H1 (cell line): ENCODE measurements at regions not wholly inside any gene's neighbourhood (a gene's known extent, or its start where the extent isn't known, plus 50 kb on each side); places are given as distances from the start of the nearest gene placed in this dataset.

ENCODE experiments used
- CTCF ChIA-PET: fragments of 300-600 bp; sonication (Branson Sonifier 250); formaldehyde crosslinking; loops from one replicate; lab custom pipeline; 2021; ENCODE audit not compliant: partially characterized antibody; lab: Charles Lee
- POLR2A ChIA-PET: fragments of 300-600 bp; sonication (Branson Sonifier 250); formaldehyde crosslinking; loops from one replicate; lab custom pipeline; 2021; ENCODE audit warnings: inconsistent platforms; ENCODE audit not compliant: partially characterized antibody; lab: Charles Lee
- DNase-seq, 2 experiments: peaks; one replicate each; pipeline versions ENCODE4 v3.0.0 to v3.0.0-alpha.2; 2010 to 2022; ENCODE audit warnings: low spot score in 2 of 2, low read depth in 1 of 2, mixed read lengths in 1 of 2
- FAIRE-seq: peaks from 2 replicates; lab custom pipeline; 2011; peaks lifted over from hg19 to GRCh38; lab: Jason Lieb, UNC
- H2AFZ ChIP-seq: 2 replicates; pipeline ENCODE4 v1.8.1; 2012; ENCODE audit warnings: low read length, inconsistent platforms
- H2AK5ac ChIP-seq: 2 replicates; pipeline ENCODE4 v1.6.1; 2013; ENCODE audit warnings: low read depth, low read length
- H2BK120ac ChIP-seq: replicated peaks from 2 replicates; pipeline ENCODE3; 2013; ENCODE audit warnings: low read depth, low read length, inconsistent platforms
- H2BK12ac ChIP-seq: 2 replicates; pipeline ENCODE4 v1.6.1; 2013; ENCODE audit warnings: low read depth, low read length
- H2BK15ac ChIP-seq: 2 replicates; pipeline ENCODE4 v1.6.1; 2013; ENCODE audit warnings: low read length
- H2BK20ac ChIP-seq: 2 replicates; pipeline ENCODE4 v1.6.1; 2013; ENCODE audit warnings: low read length
- H2BK5ac ChIP-seq: 2 replicates; pipeline ENCODE4 v1.6.1; 2013; ENCODE audit warnings: low read depth, low read length
- H3K14ac ChIP-seq: 2 replicates; pipeline ENCODE4 v1.6.1; 2013; ENCODE audit warnings: inconsistent platforms; ENCODE audit not compliant: insufficient read length
- H3K18ac ChIP-seq: 2 replicates; pipeline ENCODE4 v1.6.1; 2013; ENCODE audit warnings: low read length; ENCODE audit errors: extremely low read depth
- H3K23ac ChIP-seq: 2 replicates; pipeline ENCODE4 v1.6.1; 2013; ENCODE audit warnings: inconsistent platforms; ENCODE audit not compliant: insufficient read length
- H3K23me2 ChIP-seq: 2 replicates; pipeline ENCODE4 v1.6.1; 2013; ENCODE audit warnings: low read depth, low read length
- H3K27ac ChIP-seq: 2 replicates; pipeline ENCODE4 v1.6.1; 2011; ENCODE audit warnings: low read depth, low read length, inconsistent platforms
- H3K27me3 ChIP-seq, 4 experiments: replicated peaks in 1 of 4; 1 replicate in 1 of 4; 2 replicates in 3 of 4; pipeline versions ENCODE4 v1.6.1 to v1.8.1; 2011 to 2013; ENCODE audit warnings: low read length in 3 of 4, mild to moderate bottlenecking in 3 of 4, inconsistent platforms in 2 of 4, mixed read lengths in 2 of 4, moderate library complexity in 1 of 4; ENCODE audit not compliant: control insufficient read depth in 3 of 4, insufficient read depth in 3 of 4; ENCODE audit errors: extremely low read depth in 1 of 4
- H3K36me3 ChIP-seq, 4 experiments: 2 replicates each; pipeline versions ENCODE4 v1.6.1 to v1.8.1; 2011 to 2013; ENCODE audit warnings: mild to moderate bottlenecking in 4 of 4, low read length in 3 of 4, moderate library complexity in 2 of 4, control low read depth in 1 of 4, inconsistent platforms in 1 of 4; ENCODE audit not compliant: insufficient read depth in 4 of 4, control insufficient read depth in 2 of 4
- H3K4ac ChIP-seq: replicated peaks from 2 replicates; pipeline ENCODE3; 2013; ENCODE audit warnings: low read length, low read depth, mixed read lengths, inconsistent platforms; ENCODE audit not compliant: insufficient read length
- H3K4me1 ChIP-seq, 4 experiments: replicated peaks in 1 of 4; 1 replicate in 1 of 4; 2 replicates in 3 of 4; pipeline versions ENCODE4 v1.6.1 to v1.8.1; 2011 to 2013; ENCODE audit warnings: low read length in 3 of 4, inconsistent platforms in 2 of 4, mixed read lengths in 1 of 4; ENCODE audit not compliant: insufficient read depth in 4 of 4, control insufficient read depth in 3 of 4
- H3K4me2 ChIP-seq, 2 experiments: 2 replicates each; pipeline versions ENCODE4 v1.6.1 to v1.8.1; 2011 to 2013; ENCODE audit warnings: low read depth in 2 of 2, low read length in 2 of 2, control low read depth in 1 of 2, inconsistent platforms in 1 of 2, mild to moderate bottlenecking in 1 of 2; ENCODE audit not compliant: insufficient read depth in 1 of 2
- H3K4me3 ChIP-seq, 4 experiments: fragments of 200-600, 300-600 bp in 1 of 4; sonication (generic), shearing (Covaris generic), sonication (Bioruptor Twin) in 1 of 4; 2 replicates each; pipeline versions ENCODE4 v1.5.1 to v1.8.1; 2011 to 2016; ENCODE audit warnings: low read length in 4 of 4, low read depth in 3 of 4, control low read depth in 2 of 4, inconsistent platforms in 2 of 4, mild to moderate bottlenecking in 2 of 4, mixed read lengths in 1 of 4, moderate library complexity in 1 of 4; ENCODE audit not compliant: insufficient read depth in 2 of 4; ENCODE audit errors: extremely low read depth in 1 of 4
- H3K56ac ChIP-seq: replicated peaks from 2 replicates; pipeline ENCODE3; 2013; ENCODE audit warnings: low read depth, mild to moderate bottlenecking, mixed read lengths, low read length, inconsistent platforms; ENCODE audit not compliant: insufficient read length
- H3K79me1 ChIP-seq: 2 replicates; pipeline ENCODE4 v1.6.1; 2013; ENCODE audit warnings: low read depth, low read length, control low read depth
- H3K79me2 ChIP-seq, 2 experiments: 2 replicates each; pipeline versions ENCODE4 v1.6.1 to v1.8.1; 2012 to 2013; ENCODE audit warnings: low read length in 2 of 2, mild to moderate bottlenecking in 2 of 2, inconsistent platforms in 1 of 2; ENCODE audit not compliant: insufficient read depth in 2 of 2, control insufficient read depth in 1 of 2
- H3K9ac ChIP-seq, 4 experiments: replicated peaks in 1 of 4; 1 replicate in 1 of 4; 2 replicates in 3 of 4; pipeline versions ENCODE4 v1.6.1 to v1.8.1; 2011 to 2013; ENCODE audit warnings: low read depth in 3 of 4, low read length in 3 of 4, control low read depth in 2 of 4, mild to moderate bottlenecking in 2 of 4, moderate library complexity in 2 of 4, inconsistent platforms in 1 of 4; ENCODE audit errors: extremely low read depth in 1 of 4
- H3K9me3 ChIP-seq, 2 experiments: 2 replicates each; pipeline versions ENCODE4 v1.6.1 to v1.8.1; 2012 to 2013; ENCODE audit warnings: mild to moderate bottlenecking in 2 of 2, moderate library complexity in 2 of 2, control low read depth in 1 of 2, inconsistent platforms in 1 of 2, low read depth in 1 of 2, low read length in 1 of 2, mixed read lengths in 1 of 2; ENCODE audit not compliant: insufficient read depth in 2 of 2
- H4K20me1 ChIP-seq, 2 experiments: replicated peaks in 1 of 2; 2 replicates each; pipeline versions ENCODE3 to v1.8.1; 2011 to 2013; ENCODE audit warnings: inconsistent platforms in 2 of 2, low read length in 2 of 2, mild to moderate bottlenecking in 1 of 2; ENCODE audit not compliant: insufficient read depth in 2 of 2, control insufficient read depth in 1 of 2
- H4K5ac ChIP-seq: 2 replicates; pipeline ENCODE4 v1.6.1; 2013; ENCODE audit warnings: low read length, low read depth, mixed read lengths, inconsistent platforms; ENCODE audit not compliant: insufficient read length
- H4K8ac ChIP-seq: 2 replicates; pipeline ENCODE4 v1.8.0; 2013; ENCODE audit warnings: mild to moderate bottlenecking, moderate library complexity, low read length, inconsistent platforms; ENCODE audit not compliant: insufficient read depth; ENCODE audit errors: extremely low read depth
- H4K91ac ChIP-seq: replicated peaks from 2 replicates; pipeline ENCODE3; 2013; ENCODE audit warnings: low read length, mixed read lengths, inconsistent platforms; ENCODE audit not compliant: insufficient read length
- BACH1 ChIP-seq: IDR thresholded peaks from 2 replicates; pipeline ENCODE4 v1.6.1; 2012; ENCODE audit warnings: low read length, improper control_type of control experiment
- BRCA1 ChIP-seq: IDR thresholded peaks from 2 replicates; pipeline ENCODE4 v1.6.1; 2012; ENCODE audit warnings: low read depth, low read length, improper control_type of control experiment
- CBX8 ChIP-seq: fragments of 300-800, 300-1000 bp; sonication (generic); IDR thresholded peaks from 2 replicates; pipeline ENCODE4 v1.7.1; 2016; ENCODE audit warnings: low read depth, low read length, borderline replicate concordance
- EGR1 ChIP-seq: IDR thresholded peaks from 2 replicates; pipeline ENCODE4 v1.6.1; 2011; ENCODE audit warnings: low read depth, low read length, borderline replicate concordance
- GABPA ChIP-seq: IDR thresholded peaks from 2 replicates; pipeline ENCODE4 v1.6.1; 2011; ENCODE audit warnings: mild to moderate bottlenecking, low read length, moderate library complexity, borderline replicate concordance; ENCODE audit not compliant: insufficient read depth
- HDAC6 ChIP-seq: IDR thresholded peaks from one replicate; pipeline ENCODE4 v1.7.1; 2012; ENCODE audit warnings: low read depth, mild to moderate bottlenecking, inconsistent platforms, low read length, moderate library complexity
- KDM1A ChIP-seq: fragments of 200-600, 300-600 bp; sonication (generic); IDR thresholded peaks from 2 replicates; pipeline ENCODE4 v1.7.1; 2016; ENCODE audit warnings: mild to moderate bottlenecking, low read length, borderline replicate concordance
- MAFK ChIP-seq: IDR thresholded peaks from 2 replicates; pipeline ENCODE4 v1.6.1; 2012; ENCODE audit warnings: low read depth, mild to moderate bottlenecking, improper control_type of control experiment, low read length
- NANOG ChIP-seq: IDR thresholded peaks from 2 replicates; pipeline ENCODE4 v1.6.1; 2011; ENCODE audit warnings: low read length, low read depth, mild to moderate bottlenecking, inconsistent platforms; ENCODE audit not compliant: insufficient read depth, poor library complexity, severe bottlenecking
- NRF1 ChIP-seq: IDR thresholded peaks from 2 replicates; pipeline ENCODE4 v1.6.1; 2011; ENCODE audit warnings: mild to moderate bottlenecking, low read depth, low read length, improper control_type of control experiment
- SIN3A ChIP-seq, 2 experiments: IDR thresholded peaks in 1 of 2; conservative IDR thresholded peaks in 1 of 2; 2 replicates each; pipeline ENCODE4 v1.6.1; 2011 to 2012; ENCODE audit warnings: low read length in 2 of 2, improper control_type of control experiment in 1 of 2, low read depth in 1 of 2, mild to moderate bottlenecking in 1 of 2
- SRF ChIP-seq: IDR thresholded peaks from 2 replicates; pipeline ENCODE4 v1.6.1; 2011; ENCODE audit warnings: mild to moderate bottlenecking, low read depth, low read length, moderate library complexity
- YY1 ChIP-seq: IDR thresholded peaks from 2 replicates; pipeline ENCODE4 v1.6.1; 2011; ENCODE audit warnings: low read depth, mild to moderate bottlenecking, low read length
- WGBS, 2 experiments: shearing (Covaris generic) in 1 of 2; methylation state at CpG; one replicate each; pipeline versions ENCODE4 v1.1.6 to v1.1.7; 2013 to 2015; ENCODE audit warnings: low lambda C conversion rate in 2 of 2, mixed read lengths in 2 of 2, inconsistent platforms in 1 of 2, low coverage in 1 of 2, missing lambda C conversion rate in 1 of 2; ENCODE audit not compliant: insufficient replicate concordance in 2 of 2, insufficient coverage in 1 of 2, insufficient read length in 1 of 2; ENCODE audit errors: extremely low coverage in 1 of 2, missing lambda C conversion rate in 1 of 2; 5-methylcytosine and 5-hydroxymethylcytosine counted together
- TF ChIP-seq, protein P1 (sequence below): IDR thresholded peaks from 2 replicates; pipeline ENCODE4 v1.6.1; 2011; ENCODE audit warnings: low read length, improper control_type of control experiment

DNA sequence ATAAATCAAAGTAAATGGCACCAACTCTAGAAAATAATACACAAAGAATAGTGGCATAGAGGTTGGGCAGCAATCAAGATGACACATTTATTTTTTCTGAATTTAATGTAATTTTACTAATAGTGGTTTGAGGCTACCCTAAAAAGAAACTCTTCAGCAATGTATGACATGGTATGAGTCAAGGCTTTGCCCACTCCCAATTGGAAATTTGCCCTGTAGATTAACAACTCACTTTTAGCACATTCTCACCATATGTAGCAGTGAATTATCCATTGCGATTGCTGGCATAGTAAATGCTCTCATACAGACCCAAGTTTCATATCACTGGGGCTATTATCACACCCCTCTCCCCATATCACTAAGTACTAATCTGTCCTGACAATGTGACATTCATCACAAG is 832.1 kb upstream of the ZNF608 start:
- H2BK15ac ChIP-seq, result no peak overlapping the region
- H3K9me3 ChIP-seq, result peaks cover 3 to 6% of the 10 kb centered on the region in 2 experiments; a peak in 1 of 4 replicates
- no peak for FAIRE-seq
- H2BK12ac ChIP-seq, result no peak overlapping the region
- no peak overlapping the region for H4K8ac ChIP-seq
- no peak overlapping the region for H3K14ac ChIP-seq
- no peak overlapping the region for H3K4me2 ChIP-seq
- no peak overlapping the region for H4K5ac ChIP-seq
- H3K27me3 ChIP-seq, result no peaks in the 10 kb centered on the region
- no peak overlapping the region for H2AFZ ChIP-seq
- ChIA-PET POLR2A (no interaction called here), CTCF (interaction anchor here (1.0 kb wide), 1 partner anchor 840 kb away, joined by 3 read pairs; no protein-coding TSS in a partner anchor)
- H3K23me2 ChIP-seq, result no peaks in the 10 kb centered on the region; the same call in 1 of the 2 replicates
- H3K4ac ChIP-seq, result no peak overlapping the region
- no peak overlapping the region for H3K4me3 ChIP-seq
- TF ChIP-seq HDAC6, result no peak
- no peak for TF ChIP-seq BRCA1
- no peak for TF ChIP-seq YY1
- TF ChIP-seq SRF, result no peak
- TF ChIP-seq GABPA, result no peak
- TF ChIP-seq EGR1, result no peak
- no peak for TF ChIP-seq CBX8
- TF ChIP-seq MAFK, result no peak
- no peak for TF ChIP-seq SIN3A (conservative IDR thresholded peaks at IDR 0.05 in 1 of 2, IDR thresholded peaks at IDR 0.05 in 1 of 2; ENCODE audit: low read depth in 1 of 2, low read length in 2 of 2)
- no peak for TF ChIP-seq NRF1
- TF ChIP-seq NANOG, result no peak
- no peak for TF ChIP-seq BACH1
- TF ChIP-seq, protein P1, sequence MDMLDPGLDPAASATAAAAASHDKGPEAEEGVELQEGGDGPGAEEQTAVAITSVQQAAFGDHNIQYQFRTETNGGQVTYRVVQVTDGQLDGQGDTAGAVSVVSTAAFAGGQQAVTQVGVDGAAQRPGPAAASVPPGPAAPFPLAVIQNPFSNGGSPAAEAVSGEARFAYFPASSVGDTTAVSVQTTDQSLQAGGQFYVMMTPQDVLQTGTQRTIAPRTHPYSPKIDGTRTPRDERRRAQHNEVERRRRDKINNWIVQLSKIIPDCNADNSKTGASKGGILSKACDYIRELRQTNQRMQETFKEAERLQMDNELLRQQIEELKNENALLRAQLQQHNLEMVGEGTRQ, result no peak
- TF ChIP-seq KDM1A, result no peak
- H3K56ac ChIP-seq, result no peak overlapping the region
- no peak overlapping the region for H2BK120ac ChIP-seq
- no peak overlapping the region for H3K23ac ChIP-seq
- H4K91ac ChIP-seq, result no peak overlapping the region
- WGBS, 2 experiments, result 21% methylated on average over 1 of the region's 1 CpG; no CpG with 5 or more reads in 1 of the 2 experiments
- H2BK20ac ChIP-seq, result no peak overlapping the region
- no peaks in the 10 kb centered on the region for H3K79me1 ChIP-seq
- H2BK5ac ChIP-seq, result no peak overlapping the region
- no peak overlapping the region for H3K9ac ChIP-seq
- no peak overlapping the region for H3K18ac ChIP-seq
- H4K20me1 ChIP-seq, result no peaks in the 10 kb centered on the region
- H3K36me3 ChIP-seq, result peaks cover 0 to 5% (median 0%) of the 10 kb centered on the region in 4 experiments; a peak in 3 of 8 replicates
- no peak overlapping the region for H2AK5ac ChIP-seq
- no peaks in the 10 kb centered on the region for H3K79me2 ChIP-seq
- no peak overlapping the region for H3K27ac ChIP-seq
- no peak for DNase-seq
- H3K4me1 ChIP-seq, result peaks cover 4 to 6% (median 6%) of the 10 kb centered on the region in 4 experiments; a peak in 6 of 7 replicates
